ENCODE measurements at regions not wholly inside any gene's neighbourhood (a gene's known extent, or its start where the extent isn't known, plus 50 kb on each side); places are given as distances from the start of the nearest gene placed in this dataset.

GRCh38 chr10:129140921-129141885 lies 325.8 kb upstream of the MGMT start:
- no peak for DNase-seq

GRCh38 chr10:129151281-129151680 lies 315.8 kb upstream of the MGMT start:
- no peak for DNase-seq

GRCh38 chr10:129156406-129156805 lies 310.6 kb upstream of the MGMT start:
- DNase-seq: no peak

- no peak for DNase-seq
Measured at GRCh38 chr10:129157185-129157584, 309.9 kb upstream of the MGMT start.

GRCh38 chr10:129161150-129161549 lies 305.9 kb upstream of the MGMT start:
- DNase-seq: no peak

- no peak for DNase-seq
Measured at GRCh38 chr10:129163531-129163930, 303.5 kb upstream of the MGMT start.

GRCh38 chr10:129165076-129165720 lies 301.8 kb upstream of the MGMT start:
- DNase-seq: no peak

- DNase-seq: no peak
Measured at GRCh38 chr10:129165770-129166169, 301.3 kb upstream of the MGMT start.

- DNase-seq: no peak
Measured at GRCh38 chr10:129168660-129169059, 298.4 kb upstream of the MGMT start.

- DNase-seq: no peak
Measured at GRCh38 chr10:129169115-129169514, 297.9 kb upstream of the MGMT start.

GRCh38 chr10:129170812-129171211 lies 296.2 kb upstream of the MGMT start:
- DNase-seq: no peak

GRCh38 chr10:129171812-129172211 lies 295.2 kb upstream of the MGMT start:
- DNase-seq: no peak

- no peak for DNase-seq
Measured at GRCh38 chr10:129174232-129175014, 292.6 kb upstream of the MGMT start.

GRCh38 chr10:129179245-129179971 lies 287.6 kb upstream of the MGMT start:
- no peak for DNase-seq

- DNase-seq: no peak
Measured at GRCh38 chr10:129179972-129180678, 286.9 kb upstream of the MGMT start.

GRCh38 chr10:129184196-129184595 lies 282.8 kb upstream of the MGMT start:
- no peak for DNase-seq

- no peak for DNase-seq
Measured at GRCh38 chr10:129187331-129187730, 279.7 kb upstream of the MGMT start.

- no peak for DNase-seq
Measured at GRCh38 chr10:129191797-129192196, 275.2 kb upstream of the MGMT start.

GRCh38 chr10:129192344-129193128 lies 274.5 kb upstream of the MGMT start:
- no peak for DNase-seq

GRCh38 chr10:129193148-129193547 lies 273.9 kb upstream of the MGMT start:
- no peak for DNase-seq

- DNase-seq: no peak
Measured at GRCh38 chr10:129194181-129194870, 272.7 kb upstream of the MGMT start.
